Neural progenitor cell (in vitro differentiated cells): ENCODE measurements at regions not wholly inside any gene's neighbourhood (a gene's known extent, or its start where the extent isn't known, plus 50 kb on each side); places are given as distances from the start of the nearest gene placed in this dataset.

Experiments used
- EZH2 ChIP-seq: fragments of 200-600 bp; sonication (generic); IDR thresholded peaks from 2 replicates; pipeline ENCODE4 v1.6.1; 2017; ENCODE audit warnings: antibody characterized with exemption, mild to moderate bottlenecking, moderate library complexity
- EZH2phosphoT487 ChIP-seq: fragments of 200-600 bp; sonication (generic); IDR thresholded peaks from 2 replicates; pipeline ENCODE4 v1.6.1; 2017; ENCODE audit warnings: antibody characterized with exemption
- TF ChIP-seq, protein P1 (sequence below): fragments of 200-600 bp; sonication (generic); IDR thresholded peaks from 2 replicates; pipeline ENCODE4 v1.5.1; 2017; ENCODE audit warnings: antibody characterized with exemption, mild to moderate bottlenecking

GRCh38 chr13:33610438-33611120 lies 207.4 kb upstream of the RFC3 start:
- TF ChIP-seq, protein P1, sequence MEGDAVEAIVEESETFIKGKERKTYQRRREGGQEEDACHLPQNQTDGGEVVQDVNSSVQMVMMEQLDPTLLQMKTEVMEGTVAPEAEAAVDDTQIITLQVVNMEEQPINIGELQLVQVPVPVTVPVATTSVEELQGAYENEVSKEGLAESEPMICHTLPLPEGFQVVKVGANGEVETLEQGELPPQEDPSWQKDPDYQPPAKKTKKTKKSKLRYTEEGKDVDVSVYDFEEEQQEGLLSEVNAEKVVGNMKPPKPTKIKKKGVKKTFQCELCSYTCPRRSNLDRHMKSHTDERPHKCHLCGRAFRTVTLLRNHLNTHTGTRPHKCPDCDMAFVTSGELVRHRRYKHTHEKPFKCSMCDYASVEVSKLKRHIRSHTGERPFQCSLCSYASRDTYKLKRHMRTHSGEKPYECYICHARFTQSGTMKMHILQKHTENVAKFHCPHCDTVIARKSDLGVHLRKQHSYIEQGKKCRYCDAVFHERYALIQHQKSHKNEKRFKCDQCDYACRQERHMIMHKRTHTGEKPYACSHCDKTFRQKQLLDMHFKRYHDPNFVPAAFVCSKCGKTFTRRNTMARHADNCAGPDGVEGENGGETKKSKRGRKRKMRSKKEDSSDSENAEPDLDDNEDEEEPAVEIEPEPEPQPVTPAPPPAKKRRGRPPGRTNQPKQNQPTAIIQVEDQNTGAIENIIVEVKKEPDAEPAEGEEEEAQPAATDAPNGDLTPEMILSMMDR: peak; percentile 10
- peak; percentile 40 for TF ChIP-seq EZH2phosphoT487
- no peak for TF ChIP-seq EZH2
